GM19025 (cell line): ENCODE measurements at regions not wholly inside any gene's neighbourhood (a gene's known extent, or its start where the extent isn't known, plus 50 kb on each side); places are given as distances from the start of the nearest gene placed in this dataset.
A peak's percentile ranks its signal among the peaks of the same experiment; 100 is the strongest.
"Not testable (repeated sequence)": the region's sequence is repeated elsewhere in the genome, so short reads cannot be mapped to it uniquely, and the experiment has no call there.

Experiments
- ATAC-seq: cut with Tn5 transposase; IDR thresholded peaks from one replicate; pipeline ENCODE4 v1.9.1; 2021; ENCODE audit warnings: mild to moderate bottlenecking, low read depth, moderate library complexity; ENCODE audit not compliant: unreplicated experiment

- no peak for ATAC-seq
Observed at GRCh38 chr15:69751566-69751965, 298.9 kb downstream of the RPLP1 start.

- no peak for ATAC-seq
Observed at GRCh38 chr15:69753867-69754266, 301.2 kb downstream of the RPLP1 start.

GRCh38 chr15:69754313-69754712, 301.7 kb downstream of the RPLP1 start:
- ATAC-seq: no peak

GRCh38 chr15:69755551-69756310, 303.1 kb downstream of the RPLP1 start:
- peak; percentile 79 for ATAC-seq

- no peak for ATAC-seq
Observed at GRCh38 chr15:69756440-69756839, 303.8 kb downstream of the RPLP1 start.

GRCh38 chr15:69757186-69757585, 304.6 kb downstream of the RPLP1 start:
- ATAC-seq: no peak

GRCh38 chr15:69758291-69758771, 305.7 kb downstream of the RPLP1 start:
- ATAC-seq: no peak

- ATAC-seq: no peak
Observed at GRCh38 chr15:69758810-69759790, 306.5 kb downstream of the RPLP1 start.

GRCh38 chr15:69760258-69760845, 307.7 kb downstream of the RPLP1 start:
- no peak for ATAC-seq

GRCh38 chr15:69760890-69761568, 308.4 kb downstream of the RPLP1 start:
- no peak for ATAC-seq

GRCh38 chr15:69762373-69763148, 309.9 kb downstream of the RPLP1 start:
- ATAC-seq: no peak

GRCh38 chr15:69763831-69764230, 311.2 kb downstream of the RPLP1 start:
- ATAC-seq: no peak

GRCh38 chr15:69766156-69766555, 313.5 kb downstream of the RPLP1 start:
- no peak for ATAC-seq

GRCh38 chr15:69767191-69767590, 314.6 kb downstream of the RPLP1 start:
- no peak for ATAC-seq

GRCh38 chr15:69769336-69769735, 316.7 kb downstream of the RPLP1 start:
- not testable (repeated sequence) for ATAC-seq

- ATAC-seq: not testable (repeated sequence)
Observed at GRCh38 chr15:69774258-69774657, 321.6 kb downstream of the RPLP1 start.

GRCh38 chr15:69774711-69775110, 322.1 kb downstream of the RPLP1 start:
- ATAC-seq: not testable (repeated sequence)

GRCh38 chr15:69777356-69777755, 320.4 kb downstream of the TLE3 start:
- no peak for ATAC-seq

GRCh38 chr15:69780374-69780773, 317.3 kb downstream of the TLE3 start:
- no peak for ATAC-seq

GRCh38 chr15:69780981-69781380, 316.7 kb downstream of the TLE3 start:
- ATAC-seq: no peak
